ENCODE measurements at regions not wholly inside any gene's neighbourhood (a gene's known extent, or its start where the extent isn't known, plus 50 kb on each side); places are given as distances from the start of the nearest gene placed in this dataset.
"Not testable (repeated sequence)": the region's sequence is repeated elsewhere in the genome, so short reads cannot be mapped to it uniquely, and the experiment has no call there.

DNA sequence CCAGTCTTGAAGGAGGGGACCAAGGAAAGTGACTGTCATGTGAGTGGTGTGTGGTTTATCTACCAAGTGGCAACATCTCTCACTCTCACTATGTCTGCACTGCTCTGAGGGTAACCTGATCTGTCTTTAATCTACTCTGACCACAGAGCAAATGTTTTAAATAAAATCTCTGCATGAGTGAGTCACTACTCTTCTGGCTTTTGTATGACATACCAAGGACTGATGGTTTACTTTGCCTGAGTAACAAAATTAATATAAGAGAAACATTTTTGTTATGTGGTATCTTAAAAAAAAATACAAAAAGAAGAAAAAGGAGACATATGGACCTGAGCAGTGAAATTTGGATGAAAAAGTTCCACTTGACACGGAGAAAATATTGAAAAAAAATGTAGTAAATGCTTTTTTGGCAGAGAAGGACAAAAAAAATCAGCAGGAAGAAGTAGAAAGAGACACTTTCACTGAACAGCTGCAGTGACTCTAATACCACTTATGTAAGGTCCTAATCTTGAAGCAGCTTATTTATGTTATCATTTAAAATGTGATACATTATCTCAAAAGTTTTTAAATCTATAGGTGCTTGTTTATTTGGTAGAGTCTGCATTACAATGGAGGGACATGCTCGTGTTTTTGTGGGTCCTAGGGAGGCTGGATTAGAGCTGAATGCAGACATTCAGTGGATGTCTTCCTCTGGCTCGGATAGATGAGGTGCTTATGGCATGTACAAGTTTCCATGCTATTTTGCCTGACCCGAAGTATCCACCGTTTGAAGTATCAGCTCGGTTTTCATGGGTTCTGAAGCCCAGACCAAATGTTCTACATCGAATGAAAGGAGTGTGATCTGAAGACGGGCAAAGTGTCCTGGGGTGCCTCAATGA is 240.7 kb downstream of the MAP2K6 start:
- WGBS, 2 donors, result 69 to 71% methylated on average over 8 of the region's 8 CpGs
- DNase-seq (no peak), ATAC-seq (ENCODE audit: low FRiP score) (no peak)
- Histone ChIP-seq H3K4me1 (ENCODE audit: control insufficient read depth in 1 of 2, insufficient read depth in 2 of 2, low read length in 2 of 2) (no peaks in the 10 kb centered on the region), H3K36me3 (ENCODE audit: control insufficient read depth in 1 of 2, insufficient read depth in 2 of 2, low read length in 1 of 2) (no peaks in the 10 kb centered on the region), H3K27ac (ENCODE audit: low read depth in 1 of 2, low read length in 2 of 2) (no peak overlapping the region), H3K9me3 (ENCODE audit: control insufficient read depth, low read length) (peaks cover 2% of the 10 kb centered on the region), H3K27me3 (ENCODE audit: control insufficient read depth in 1 of 2, insufficient read depth in 2 of 2, low read length in 1 of 2) (no peaks in the 10 kb centered on the region), H3K4me3 (ENCODE audit: low read length in 2 of 2) (no peak overlapping the region)
- intact Hi-C loops (cut with DNase I), result no loop called here

DNA sequence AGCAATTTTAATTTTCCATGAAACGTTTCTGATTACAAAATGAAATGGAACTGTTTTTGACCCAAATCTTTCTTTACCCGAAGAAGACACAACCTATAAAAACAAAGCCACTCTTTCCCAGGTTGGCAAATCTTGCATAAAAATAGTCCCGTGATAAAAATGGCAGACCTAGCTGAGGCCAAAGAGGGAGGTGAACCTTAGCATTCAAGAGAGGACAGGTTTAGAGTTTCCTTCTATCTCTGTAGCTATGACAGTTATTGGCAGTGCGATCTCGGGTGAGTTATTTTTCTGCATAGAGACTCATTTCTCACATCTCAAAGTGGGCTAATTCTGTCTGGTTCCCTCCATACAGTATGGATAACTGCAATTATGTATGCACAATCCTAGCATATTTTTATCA is 241.4 kb downstream of the MAP2K6 start:
- Histone ChIP-seq H3K27me3 (ENCODE audit: control insufficient read depth in 1 of 2, insufficient read depth in 2 of 2, low read length in 1 of 2) (no peaks in the 10 kb centered on the region), H3K36me3 (ENCODE audit: control insufficient read depth in 1 of 2, insufficient read depth in 2 of 2, low read length in 1 of 2) (no peaks in the 10 kb centered on the region), H3K27ac (ENCODE audit: low read depth in 1 of 2, low read length in 2 of 2) (no peak overlapping the region), H3K9me3 (ENCODE audit: control insufficient read depth, low read length) (peaks cover 2% of the 10 kb centered on the region), H3K4me1 (ENCODE audit: control insufficient read depth in 1 of 2, insufficient read depth in 2 of 2, low read length in 2 of 2) (no peaks in the 10 kb centered on the region), H3K4me3 (ENCODE audit: low read length in 2 of 2) (no peak overlapping the region)
- DNase-seq, result no peak
- 81 to 85% methylated on average over 5 of the region's 5 CpGs for WGBS, 2 donors
- no peak for ATAC-seq (ENCODE audit: low FRiP score)
- intact Hi-C loops (cut with DNase I), result no loop called here

DNA sequence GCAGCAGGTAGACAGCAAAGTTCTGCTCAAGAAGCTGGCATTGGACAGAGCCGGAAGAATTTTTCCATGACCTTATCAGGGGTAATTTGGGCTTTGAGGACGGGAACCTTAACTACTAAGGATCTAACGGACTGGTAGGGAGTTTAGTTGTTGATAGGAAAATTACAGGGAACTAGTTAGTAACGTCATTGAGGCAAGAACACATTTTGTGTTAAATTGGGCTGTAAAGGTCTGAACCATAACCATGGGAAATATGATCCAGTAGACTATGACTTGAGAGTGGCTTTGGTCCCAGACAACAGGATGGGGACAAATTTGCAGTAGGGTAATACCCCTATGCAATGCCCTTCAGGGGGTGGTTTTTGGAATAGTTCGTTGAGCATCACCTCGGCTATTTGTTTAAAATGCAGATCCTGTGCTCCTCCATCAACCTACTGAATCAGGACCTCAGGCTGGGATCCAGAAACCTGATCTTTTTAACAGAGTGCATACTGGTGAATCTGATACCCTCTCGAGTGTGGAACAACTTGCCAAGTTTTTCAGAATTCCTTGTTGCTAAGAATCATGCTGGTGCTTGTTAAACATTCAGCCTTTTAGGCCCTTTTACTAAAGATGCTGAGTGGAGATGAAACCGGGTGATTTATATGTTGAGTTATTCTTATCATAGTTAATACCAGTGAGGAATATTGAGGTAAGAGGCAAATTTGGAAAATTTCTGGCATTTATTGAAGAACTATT is 255.1 kb downstream of the MAP2K6 start:
- WGBS, 2 donors, result 48 to 49% methylated on average over 8 of the region's 8 CpGs
- no peaks in the 10 kb centered on the region for H3K9me3 ChIP-seq (ENCODE audit: control insufficient read depth, low read length)

DNA sequence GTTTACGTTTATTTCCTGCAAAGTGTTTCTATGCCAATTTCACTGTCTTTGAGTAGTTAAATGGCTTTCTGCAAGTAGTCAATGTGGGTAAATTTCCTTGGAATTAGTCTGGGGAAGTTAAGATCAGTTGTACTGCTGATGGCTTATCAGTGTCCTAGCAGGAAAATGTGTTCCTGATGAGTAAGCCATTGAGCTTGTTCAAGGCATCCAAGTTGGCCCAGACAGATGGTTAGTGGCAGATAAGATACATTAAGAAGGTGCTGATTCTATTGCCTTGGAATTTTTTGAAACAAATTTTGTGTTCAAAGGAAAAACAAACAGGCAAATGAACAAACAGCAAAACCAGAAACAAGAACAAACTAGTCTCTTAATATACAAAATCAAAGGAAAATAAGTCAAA is 258.4 kb downstream of the MAP2K6 start:
- Histone ChIP-seq H3K27ac (ENCODE audit: low read depth in 1 of 2, low read length in 2 of 2) (no peak overlapping the region), H3K36me3 (ENCODE audit: control insufficient read depth in 1 of 2, insufficient read depth in 2 of 2, low read length in 1 of 2) (no peaks in the 10 kb centered on the region), H3K27me3 (ENCODE audit: control insufficient read depth in 1 of 2, insufficient read depth in 2 of 2, low read length in 1 of 2) (no peaks in the 10 kb centered on the region), H3K4me3 (ENCODE audit: low read length in 2 of 2) (no peak overlapping the region), H3K9me3 (ENCODE audit: control insufficient read depth, low read length) (no peaks in the 10 kb centered on the region), H3K4me1 (ENCODE audit: control insufficient read depth in 1 of 2, insufficient read depth in 2 of 2, low read length in 2 of 2) (no peaks in the 10 kb centered on the region)
- ATAC-seq (ENCODE audit: low FRiP score), result no peak
- intact Hi-C loops (cut with DNase I), result no loop called here
- DNase-seq, result no peak
- 60 to 61% methylated on average over 1 of the region's 1 CpG for WGBS, 2 donors

More for the DNA sequence above, 255.1 kb downstream of the MAP2K6 start:
- no peaks in the 10 kb centered on the region for H3K4me1 ChIP-seq (ENCODE audit: control insufficient read depth in 1 of 2, insufficient read depth in 2 of 2, low read length in 2 of 2)
- no peaks in the 10 kb centered on the region for H3K27me3 ChIP-seq (ENCODE audit: control insufficient read depth in 1 of 2, insufficient read depth in 2 of 2, low read length in 1 of 2)
- DNase-seq (no peak), ATAC-seq (ENCODE audit: low FRiP score) (no peak)
- intact Hi-C loops (cut with DNase I), result no loop called here
- no peak overlapping the region for H3K27ac ChIP-seq (ENCODE audit: low read depth in 1 of 2, low read length in 2 of 2)
- H3K4me3 ChIP-seq (ENCODE audit: low read length in 2 of 2), result no peak overlapping the region
- H3K36me3 ChIP-seq (ENCODE audit: control insufficient read depth in 1 of 2, insufficient read depth in 2 of 2, low read length in 1 of 2), result no peaks in the 10 kb centered on the region

DNA sequence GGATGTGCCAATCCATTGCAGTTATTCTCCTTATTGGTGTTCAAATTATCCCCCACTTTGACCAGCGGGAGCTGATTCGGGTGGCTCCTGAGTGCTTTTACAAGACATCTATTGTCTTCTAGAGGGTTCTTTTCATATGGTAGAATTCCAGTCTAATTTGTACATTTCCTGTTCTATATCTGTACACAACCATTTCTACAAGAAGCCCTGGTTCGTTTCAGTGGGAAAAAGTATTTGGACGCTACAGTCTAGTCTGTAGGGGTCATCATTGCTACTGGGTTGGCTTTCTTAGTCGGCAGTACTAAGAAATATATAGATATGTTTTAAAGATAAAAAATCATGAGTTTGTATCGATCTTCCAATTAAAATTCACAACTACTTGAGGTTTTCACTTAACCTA is 262.6 kb downstream of the MAP2K6 start:
- ATAC-seq (ENCODE audit: low FRiP score) (no peak), DNase-seq (no peak)
- no peaks in the 10 kb centered on the region for H3K36me3 ChIP-seq (ENCODE audit: control insufficient read depth in 1 of 2, insufficient read depth in 2 of 2, low read length in 1 of 2)
- no peak overlapping the region for H3K4me3 ChIP-seq (ENCODE audit: low read length in 2 of 2)
- no peaks in the 10 kb centered on the region for H3K9me3 ChIP-seq (ENCODE audit: control insufficient read depth, low read length)
- WGBS, 2 donors, result 56 to 58% methylated on average over 6 of the region's 6 CpGs
- no peaks in the 10 kb centered on the region for H3K4me1 ChIP-seq (ENCODE audit: control insufficient read depth in 1 of 2, insufficient read depth in 2 of 2, low read length in 2 of 2)
- no peak overlapping the region for H3K27ac ChIP-seq (ENCODE audit: low read depth in 1 of 2, low read length in 2 of 2)
- no peaks in the 10 kb centered on the region for H3K27me3 ChIP-seq (ENCODE audit: control insufficient read depth in 1 of 2, insufficient read depth in 2 of 2, low read length in 1 of 2)
- intact Hi-C loops (cut with DNase I), result no loop called here

DNA sequence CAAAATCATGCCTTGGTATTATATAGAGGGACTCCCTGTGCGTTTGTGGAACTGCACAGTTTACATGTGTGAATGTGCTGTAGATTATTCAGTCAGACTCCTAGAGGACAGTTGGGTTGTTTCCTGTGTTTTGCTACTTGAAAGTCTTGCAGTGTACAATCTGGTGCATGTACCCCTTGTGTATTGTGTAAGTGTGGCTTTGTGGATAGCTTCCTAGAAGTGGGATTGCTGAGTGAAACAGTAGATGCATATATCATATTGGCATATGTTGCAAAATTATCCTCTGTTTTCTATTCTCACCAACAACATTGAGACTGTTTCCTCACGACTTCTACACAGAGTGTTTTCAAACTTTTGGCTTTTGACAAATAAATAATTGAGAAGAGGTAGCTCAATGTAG is 263.7 kb downstream of the MAP2K6 start:
- Histone ChIP-seq H3K27me3 (ENCODE audit: control insufficient read depth in 1 of 2, insufficient read depth in 2 of 2, low read length in 1 of 2) (no peaks in the 10 kb centered on the region), H3K4me3 (ENCODE audit: low read length in 2 of 2) (no peak overlapping the region), H3K27ac (ENCODE audit: low read depth in 1 of 2, low read length in 2 of 2) (no peak overlapping the region), H3K36me3 (ENCODE audit: control insufficient read depth in 1 of 2, insufficient read depth in 2 of 2, low read length in 1 of 2) (no peaks in the 10 kb centered on the region), H3K9me3 (ENCODE audit: control insufficient read depth, low read length) (no peaks in the 10 kb centered on the region), H3K4me1 (ENCODE audit: control insufficient read depth in 1 of 2, insufficient read depth in 2 of 2, low read length in 2 of 2) (no peaks in the 10 kb centered on the region)
- 52 to 57% methylated on average over 2 of the region's 2 CpGs for WGBS, 2 donors
- no peak for DNase-seq
- intact Hi-C loops (cut with DNase I), result no loop called here
- no peak for ATAC-seq (ENCODE audit: low FRiP score)

DNA sequence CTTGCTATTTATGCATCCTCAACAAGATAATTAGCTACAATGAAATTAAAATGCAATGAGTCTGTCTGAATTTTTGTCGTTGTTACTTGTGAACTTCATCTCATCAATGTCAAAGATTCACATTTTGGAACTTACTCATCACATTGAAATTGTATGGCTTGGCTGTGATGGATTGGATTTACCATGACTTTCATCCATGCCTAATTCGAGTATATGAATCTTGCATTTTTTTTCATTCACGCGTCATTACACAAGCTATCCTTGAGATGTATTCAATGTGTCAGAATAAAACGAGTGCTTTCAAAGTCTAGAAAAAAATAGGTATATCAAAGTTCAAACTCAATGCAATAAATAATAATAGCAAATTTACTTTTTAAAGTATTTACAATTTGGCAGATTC is 265.3 kb downstream of the MAP2K6 start:
- WGBS, 2 donors, result 83 to 85% methylated on average over 5 of the region's 5 CpGs
- Histone ChIP-seq H3K4me1 (ENCODE audit: control insufficient read depth in 1 of 2, insufficient read depth in 2 of 2, low read length in 2 of 2) (no peaks in the 10 kb centered on the region), H3K36me3 (ENCODE audit: control insufficient read depth in 1 of 2, insufficient read depth in 2 of 2, low read length in 1 of 2) (no peaks in the 10 kb centered on the region), H3K27me3 (ENCODE audit: control insufficient read depth in 1 of 2, insufficient read depth in 2 of 2, low read length in 1 of 2) (no peaks in the 10 kb centered on the region), H3K9me3 (ENCODE audit: control insufficient read depth, low read length) (no peaks in the 10 kb centered on the region), H3K4me3 (ENCODE audit: low read length in 2 of 2) (no peak overlapping the region), H3K27ac (ENCODE audit: low read depth in 1 of 2, low read length in 2 of 2) (no peak overlapping the region)
- intact Hi-C loops (cut with DNase I), result no loop called here
- no peak for DNase-seq
- ATAC-seq (ENCODE audit: low FRiP score), result no peak

DNA sequence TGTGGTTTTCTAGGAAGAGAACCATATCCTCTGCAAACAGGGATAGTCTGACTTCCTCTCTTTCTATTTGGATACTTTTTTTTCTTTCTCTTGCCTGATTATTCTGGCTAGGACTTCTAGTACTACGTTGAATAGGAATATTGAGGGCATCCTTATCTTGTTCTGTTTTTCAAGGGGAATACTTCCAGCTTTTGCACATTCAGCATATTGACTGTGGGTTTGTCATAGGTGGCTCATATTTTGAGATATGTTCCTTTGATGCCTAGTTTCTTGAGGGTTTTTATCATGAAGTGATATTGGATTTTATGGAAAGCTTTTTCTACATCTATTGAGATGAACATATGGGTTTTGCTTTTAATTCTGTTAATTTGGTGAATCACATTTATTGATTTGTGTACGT is 269.8 kb downstream of the MAP2K6 start:
- H3K27ac ChIP-seq (ENCODE audit: low read depth in 1 of 2, low read length in 2 of 2), result no peak overlapping the region
- WGBS, 2 donors, result 58% methylated on average over 2 of the region's 2 CpGs
- H3K4me3 ChIP-seq (ENCODE audit: low read length in 2 of 2), result no peak overlapping the region
- no peaks in the 10 kb centered on the region for H3K27me3 ChIP-seq (ENCODE audit: control insufficient read depth in 1 of 2, insufficient read depth in 2 of 2, low read length in 1 of 2)
- H3K36me3 ChIP-seq (ENCODE audit: control insufficient read depth in 1 of 2, insufficient read depth in 2 of 2, low read length in 1 of 2), result no peaks in the 10 kb centered on the region
- no peaks in the 10 kb centered on the region for H3K4me1 ChIP-seq (ENCODE audit: control insufficient read depth in 1 of 2, insufficient read depth in 2 of 2, low read length in 2 of 2)
- intact Hi-C loops (cut with DNase I), result no loop called here
- peaks cover 4% of the 10 kb centered on the region for H3K9me3 ChIP-seq (ENCODE audit: control insufficient read depth, low read length)
- ATAC-seq (ENCODE audit: low FRiP score) (no peak), DNase-seq (no peak)

DNA sequence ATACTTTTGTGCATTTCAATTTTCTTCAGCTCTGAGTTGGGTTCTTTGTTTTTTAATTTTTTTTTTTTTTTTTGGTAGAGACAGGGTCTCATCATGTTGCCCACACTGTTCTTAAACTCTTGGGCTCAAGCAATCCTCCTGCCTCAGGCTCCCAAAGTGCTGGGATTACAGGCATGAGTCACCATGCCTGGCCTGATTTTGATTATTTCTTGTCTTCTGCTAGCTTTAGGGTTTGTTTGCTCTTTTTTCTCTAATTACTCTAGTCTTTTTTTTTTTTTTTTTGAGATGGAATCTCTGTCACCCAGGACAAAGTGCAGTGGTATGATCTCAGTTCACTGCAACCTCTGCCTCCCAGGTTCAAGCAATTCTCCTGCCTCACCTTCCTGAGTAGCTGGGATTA is 270.7 kb downstream of the MAP2K6 start:
- H3K36me3 ChIP-seq (ENCODE audit: control insufficient read depth in 1 of 2, insufficient read depth in 2 of 2, low read length in 1 of 2); H3K9me3 ChIP-seq (ENCODE audit: control insufficient read depth, low read length); intact Hi-C loops (cut with DNase I); H3K27me3 ChIP-seq (ENCODE audit: control insufficient read depth in 1 of 2, insufficient read depth in 2 of 2, low read length in 1 of 2); DNase-seq; H3K4me3 ChIP-seq (ENCODE audit: low read length in 2 of 2); ATAC-seq (ENCODE audit: low FRiP score); H3K4me1 ChIP-seq (ENCODE audit: control insufficient read depth in 1 of 2, insufficient read depth in 2 of 2, low read length in 2 of 2); H3K27ac ChIP-seq (ENCODE audit: low read depth in 1 of 2, low read length in 2 of 2): not testable (repeated sequence)

Data from aorta (tissue), 5 donors.